Vagina (tissue), 2 donors: ENCODE measurements at regions not wholly inside any gene's neighbourhood (a gene's known extent, or its start where the extent isn't known, plus 50 kb on each side); places are given as distances from the start of the nearest gene placed in this dataset.

Experiments
- DNase-seq, 2 donors: peaks; one replicate each; pipeline ENCODE4 v3.0.0-alpha.2; 2017; ENCODE audit errors: extremely low spot score in 2 of 2
- H3K27ac ChIP-seq: fragments of 200-600 bp; sonication (generic); one replicate; pipeline ENCODE4 v1.5.1; 2019
- H3K27me3 ChIP-seq: fragments of 200-600 bp; sonication (generic); one replicate; pipeline ENCODE4 v1.5.1; 2019
- H3K36me3 ChIP-seq, 2 donors: fragments of 200-600 bp; sonication (generic); one replicate each; pipeline ENCODE4 v1.5.1; 2017 to 2019
- H3K4me1 ChIP-seq: fragments of 200-600 bp; sonication (generic); one replicate; pipeline ENCODE4 v1.5.1; 2019
- H3K4me3 ChIP-seq, 2 donors: fragments of 200-600 bp; sonication (generic); 1 replicate in 1 of 2; 2 replicates in 1 of 2; pipeline ENCODE4 v1.5.1; 2016 to 2019
- H3K9me3 ChIP-seq: fragments of 200-600 bp; sonication (generic); one replicate; pipeline ENCODE4 v1.5.1; 2019
- POLR2A ChIP-seq, 2 donors: fragments of 450-650 bp; IDR thresholded peaks; one replicate each; pipeline ENCODE4 v1.6.1; 2017; ENCODE audit warnings: antibody characterized with exemption in 2 of 2, mild to moderate bottlenecking in 2 of 2, moderate library complexity in 2 of 2
- POLR2AphosphoS5 ChIP-seq, 2 donors: sonication (generic); formaldehyde crosslinking; IDR thresholded peaks; one replicate each; pipeline ENCODE4 v1.9.0; 2017; ENCODE audit warnings: antibody characterized with exemption in 2 of 2, mild to moderate bottlenecking in 2 of 2, low read depth in 1 of 2; ENCODE audit not compliant: insufficient read depth in 1 of 2
- intact Hi-C: fragments of 100-400 bp; cut with DNase I; formaldehyde crosslinking; loops from one replicate; pipeline ENCODE4 v1.15.1; 2023
- TF ChIP-seq, protein P1 (sequence below), 3 experiments: fragments of 450-650 bp in 2 of 3; fragments of 200-600 bp in 1 of 3; sonication (generic) in 1 of 3; IDR thresholded peaks; one replicate each; pipeline ENCODE4 v1.5.1; 2017 to 2019; ENCODE audit warnings: antibody characterized with exemption in 3 of 3, mild to moderate bottlenecking in 2 of 3, moderate library complexity in 2 of 3

DNA sequence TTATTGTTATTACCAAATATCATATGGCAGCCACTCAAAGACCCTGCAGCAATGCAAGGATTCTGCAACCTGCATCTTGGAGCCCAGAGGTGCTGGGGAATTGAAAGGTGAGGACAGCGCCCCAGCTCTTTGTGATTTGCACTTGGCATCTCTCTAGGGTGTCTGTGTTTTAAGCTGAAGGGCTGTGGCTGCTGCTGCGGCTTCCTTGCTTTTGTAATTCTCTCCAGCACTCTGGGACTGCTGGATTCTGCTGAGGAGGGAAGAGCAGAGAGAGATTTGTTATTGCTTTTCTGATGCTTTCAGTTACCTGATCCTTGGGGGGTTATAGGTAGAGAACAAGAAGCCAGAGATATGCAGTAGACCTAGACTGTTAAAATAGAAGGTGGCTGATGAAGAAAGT, 562.4 kb downstream of the EBF1 start:
- DNase-seq = no peak
- intact Hi-C loops = no loop called here
- Histone ChIP-seq H3K36me3 (no peaks in the 10 kb centered on the region), H3K9me3 (no peaks in the 10 kb centered on the region), H3K27me3 (no peaks in the 10 kb centered on the region), H3K27ac (no peak overlapping the region), H3K4me1 (no peaks in the 10 kb centered on the region), H3K4me3 (no peak overlapping the region)
- TF ChIP-seq POLR2A (IDR thresholded peaks at IDR 0.05) = no peak
- no peak for TF ChIP-seq POLR2AphosphoS5 (IDR thresholded peaks at IDR 0.05; ENCODE audit: insufficient read depth in 1 of 2, low read depth in 1 of 2)
- TF ChIP-seq, protein P1, sequence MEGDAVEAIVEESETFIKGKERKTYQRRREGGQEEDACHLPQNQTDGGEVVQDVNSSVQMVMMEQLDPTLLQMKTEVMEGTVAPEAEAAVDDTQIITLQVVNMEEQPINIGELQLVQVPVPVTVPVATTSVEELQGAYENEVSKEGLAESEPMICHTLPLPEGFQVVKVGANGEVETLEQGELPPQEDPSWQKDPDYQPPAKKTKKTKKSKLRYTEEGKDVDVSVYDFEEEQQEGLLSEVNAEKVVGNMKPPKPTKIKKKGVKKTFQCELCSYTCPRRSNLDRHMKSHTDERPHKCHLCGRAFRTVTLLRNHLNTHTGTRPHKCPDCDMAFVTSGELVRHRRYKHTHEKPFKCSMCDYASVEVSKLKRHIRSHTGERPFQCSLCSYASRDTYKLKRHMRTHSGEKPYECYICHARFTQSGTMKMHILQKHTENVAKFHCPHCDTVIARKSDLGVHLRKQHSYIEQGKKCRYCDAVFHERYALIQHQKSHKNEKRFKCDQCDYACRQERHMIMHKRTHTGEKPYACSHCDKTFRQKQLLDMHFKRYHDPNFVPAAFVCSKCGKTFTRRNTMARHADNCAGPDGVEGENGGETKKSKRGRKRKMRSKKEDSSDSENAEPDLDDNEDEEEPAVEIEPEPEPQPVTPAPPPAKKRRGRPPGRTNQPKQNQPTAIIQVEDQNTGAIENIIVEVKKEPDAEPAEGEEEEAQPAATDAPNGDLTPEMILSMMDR (IDR thresholded peaks at IDR 0.05) = no peak

DNA sequence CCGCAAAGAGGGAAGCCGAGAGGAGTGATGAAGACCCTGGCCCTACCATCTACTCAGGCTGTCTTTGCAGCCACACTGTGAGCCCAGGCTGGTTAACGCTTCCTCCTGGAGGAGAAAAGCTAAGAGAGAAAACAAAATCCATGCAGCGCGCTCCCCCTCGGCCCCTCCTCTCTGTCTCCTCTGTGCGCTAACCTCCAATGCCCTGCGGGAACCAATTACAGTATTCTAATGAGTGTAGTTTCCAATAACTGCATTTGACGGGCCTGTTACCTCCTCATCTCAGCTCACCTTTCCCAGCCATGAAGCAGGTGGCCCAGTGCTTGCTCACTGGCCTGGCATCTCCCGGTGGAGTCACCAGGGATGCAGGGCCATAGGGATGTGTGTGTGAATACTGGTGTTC, 565.5 kb downstream of the EBF1 start:
- Histone ChIP-seq H3K4me3 (no peak overlapping the region), H3K27ac (no peak overlapping the region), H3K36me3 (no peaks in the 10 kb centered on the region), H3K4me1 (no peaks in the 10 kb centered on the region), H3K9me3 (no peaks in the 10 kb centered on the region), H3K27me3 (no peaks in the 10 kb centered on the region)
- intact Hi-C loops = no loop called here
- DNase-seq = no peak
- TF ChIP-seq POLR2A (IDR thresholded peaks at IDR 0.05) (no peak), POLR2AphosphoS5 (IDR thresholded peaks at IDR 0.05; ENCODE audit: insufficient read depth in 1 of 2, low read depth in 1 of 2) (no peak)
- TF ChIP-seq, protein P1 (IDR thresholded peaks at IDR 0.05) = no peak

DNA sequence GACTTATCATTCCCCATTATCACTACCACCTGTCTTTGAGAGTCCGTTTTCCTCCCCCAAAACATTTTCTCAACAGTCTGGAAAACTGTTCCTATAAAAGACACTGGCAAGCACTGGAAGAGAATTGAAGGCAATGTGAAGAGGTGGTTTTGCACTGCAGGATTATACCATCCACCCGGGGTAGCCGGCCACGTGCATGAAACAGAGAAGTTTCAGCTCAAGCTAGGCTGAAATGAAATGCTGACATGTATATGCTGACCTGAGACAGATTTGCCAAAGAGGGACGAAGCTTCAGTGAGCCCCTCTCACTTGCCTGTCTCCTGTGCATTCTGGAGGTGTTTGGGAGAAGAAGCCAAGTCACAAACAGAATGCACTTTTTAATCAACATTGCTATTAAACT, 567.0 kb downstream of the EBF1 start:
- Histone ChIP-seq H3K36me3 (no peaks in the 10 kb centered on the region), H3K9me3 (no peaks in the 10 kb centered on the region), H3K4me3 (no peak overlapping the region), H3K4me1 (no peaks in the 10 kb centered on the region), H3K27me3 (no peaks in the 10 kb centered on the region), H3K27ac (no peak overlapping the region)
- intact Hi-C loops = no loop called here
- DNase-seq = no peak
- TF ChIP-seq POLR2AphosphoS5 (IDR thresholded peaks at IDR 0.05; ENCODE audit: insufficient read depth in 1 of 2, low read depth in 1 of 2) = no peak
- TF ChIP-seq POLR2A (IDR thresholded peaks at IDR 0.05) = no peak
- TF ChIP-seq, protein P1 (IDR thresholded peaks at IDR 0.05) = no peak

DNA sequence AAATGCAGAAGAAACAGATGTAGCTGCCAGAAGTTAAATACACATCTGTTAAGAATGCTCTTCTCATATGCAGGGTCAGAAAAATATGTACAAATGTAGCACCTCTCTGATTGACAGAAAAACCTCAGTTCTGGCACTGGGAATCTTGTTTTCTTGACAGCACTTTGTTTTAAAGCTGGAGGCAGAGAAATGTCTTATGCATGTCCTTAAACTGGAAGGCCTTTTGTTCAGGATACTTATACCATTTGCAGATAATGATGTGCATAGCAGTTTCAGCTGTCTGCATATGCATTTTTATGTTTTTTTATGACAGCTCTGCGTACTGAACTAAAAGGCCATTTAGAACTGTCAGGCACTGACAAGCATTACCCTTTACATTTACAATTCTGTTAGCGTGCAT, 567.9 kb downstream of the EBF1 start:
- H3K9me3 ChIP-seq = no peaks in the 10 kb centered on the region
- H3K4me3 ChIP-seq = no peak overlapping the region
- intact Hi-C loops = no loop called here
- no peaks in the 10 kb centered on the region for H3K27me3 ChIP-seq
- TF ChIP-seq, protein P1 (IDR thresholded peaks at IDR 0.05) = no peak
- TF ChIP-seq POLR2A (IDR thresholded peaks at IDR 0.05) = no peak
- no peak for TF ChIP-seq POLR2AphosphoS5 (IDR thresholded peaks at IDR 0.05; ENCODE audit: insufficient read depth in 1 of 2, low read depth in 1 of 2)
- no peaks in the 10 kb centered on the region for H3K4me1 ChIP-seq
- H3K36me3 ChIP-seq = no peaks in the 10 kb centered on the region
- no peak for DNase-seq
- no peak overlapping the region for H3K27ac ChIP-seq

DNA sequence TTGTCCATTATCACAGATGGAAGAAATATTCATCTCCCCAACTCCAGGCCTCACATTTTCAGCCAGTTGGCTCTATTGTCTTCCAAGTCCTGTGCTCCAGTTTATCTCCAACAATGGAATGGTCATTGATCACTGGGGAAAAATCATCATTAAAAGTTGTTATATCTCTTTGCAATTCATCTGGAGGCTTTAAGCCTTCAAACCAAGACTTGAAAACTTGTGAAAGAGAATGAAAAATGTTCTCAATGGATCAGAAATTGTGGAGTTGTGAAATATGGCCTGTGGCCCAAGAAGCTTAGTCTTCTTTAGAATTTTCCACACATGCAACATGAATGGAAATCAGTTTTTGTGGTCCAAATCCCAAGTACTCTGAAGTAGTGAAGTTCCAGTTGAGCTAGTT, 569.6 kb downstream of the EBF1 start:
- Histone ChIP-seq H3K4me3 (no peak overlapping the region), H3K27me3 (no peaks in the 10 kb centered on the region), H3K9me3 (no peaks in the 10 kb centered on the region), H3K27ac (no peak overlapping the region), H3K4me1 (no peaks in the 10 kb centered on the region), H3K36me3 (no peaks in the 10 kb centered on the region)
- intact Hi-C loops = no loop called here
- TF ChIP-seq, protein P1 (IDR thresholded peaks at IDR 0.05) = no peak
- TF ChIP-seq POLR2AphosphoS5 (IDR thresholded peaks at IDR 0.05; ENCODE audit: insufficient read depth in 1 of 2, low read depth in 1 of 2) (no peak), POLR2A (IDR thresholded peaks at IDR 0.05) (no peak)
- no peak for DNase-seq
